GM12878 (cell line): ENCODE measurements at regions not wholly inside any gene's neighbourhood (a gene's known extent, or its start where the extent isn't known, plus 50 kb on each side); places are given as distances from the start of the nearest gene placed in this dataset.

Source experiments
- EED ChIP-seq: sonication (generic); IDR thresholded peaks from 2 replicates; pipeline ENCODE4 v1.6.1; 2016; ENCODE audit warnings: antibody characterized with exemption, low read depth
- FOXK2 ChIP-seq: fragments of 450-650 bp; IDR thresholded peaks from 2 replicates; pipeline ENCODE4 v1.6.1; 2017; ENCODE audit warnings: mild to moderate bottlenecking, moderate library complexity
- KDM1A ChIP-seq: fragments of 200-600 bp; sonication (generic); IDR thresholded peaks from 2 replicates; pipeline ENCODE4 v1.6.1; 2016; ENCODE audit warnings: borderline replicate concordance
- POLR2AphosphoS5 ChIP-seq: IDR thresholded peaks from 2 replicates; pipeline ENCODE4 v1.6.1; 2011; ENCODE audit warnings: mild to moderate bottlenecking, low read length, inconsistent platforms
- RAD51 ChIP-seq: fragments of 450-650 bp; IDR thresholded peaks from 2 replicates; pipeline ENCODE4 v1.6.1; 2016; ENCODE audit warnings: moderate library complexity, mild to moderate bottlenecking, inconsistent platforms
- TF ChIP-seq, protein P1 (sequence below), 3 experiments: IDR thresholded peaks in 2 of 3; conservative IDR thresholded peaks in 1 of 3; 2 replicates each; pipeline ENCODE4 v1.5.1; 2011; ENCODE audit warnings: low read depth in 3 of 3, low read length in 3 of 3, mild to moderate bottlenecking in 3 of 3, control low read depth in 2 of 3, moderate library complexity in 2 of 3, inconsistent platforms in 1 of 3, mixed read lengths in 1 of 3; ENCODE audit not compliant: control insufficient read depth in 2 of 3, insufficient read depth in 1 of 3; ENCODE audit errors: extremely low read depth in 1 of 3

GRCh38 chr21:34242973-34243372, 120.8 kb upstream of the KCNE2 start:
- TF ChIP-seq EED: no peak
- TF ChIP-seq FOXK2: no peak
- TF ChIP-seq RAD51: no peak
- no peak for TF ChIP-seq POLR2AphosphoS5
- TF ChIP-seq, protein P1, sequence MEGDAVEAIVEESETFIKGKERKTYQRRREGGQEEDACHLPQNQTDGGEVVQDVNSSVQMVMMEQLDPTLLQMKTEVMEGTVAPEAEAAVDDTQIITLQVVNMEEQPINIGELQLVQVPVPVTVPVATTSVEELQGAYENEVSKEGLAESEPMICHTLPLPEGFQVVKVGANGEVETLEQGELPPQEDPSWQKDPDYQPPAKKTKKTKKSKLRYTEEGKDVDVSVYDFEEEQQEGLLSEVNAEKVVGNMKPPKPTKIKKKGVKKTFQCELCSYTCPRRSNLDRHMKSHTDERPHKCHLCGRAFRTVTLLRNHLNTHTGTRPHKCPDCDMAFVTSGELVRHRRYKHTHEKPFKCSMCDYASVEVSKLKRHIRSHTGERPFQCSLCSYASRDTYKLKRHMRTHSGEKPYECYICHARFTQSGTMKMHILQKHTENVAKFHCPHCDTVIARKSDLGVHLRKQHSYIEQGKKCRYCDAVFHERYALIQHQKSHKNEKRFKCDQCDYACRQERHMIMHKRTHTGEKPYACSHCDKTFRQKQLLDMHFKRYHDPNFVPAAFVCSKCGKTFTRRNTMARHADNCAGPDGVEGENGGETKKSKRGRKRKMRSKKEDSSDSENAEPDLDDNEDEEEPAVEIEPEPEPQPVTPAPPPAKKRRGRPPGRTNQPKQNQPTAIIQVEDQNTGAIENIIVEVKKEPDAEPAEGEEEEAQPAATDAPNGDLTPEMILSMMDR (IDR thresholded peaks at IDR 0.05 in 2 of 3, conservative IDR thresholded peaks at IDR 0.05 in 1 of 3; ENCODE audit: control insufficient read depth in 2 of 3, extremely low read depth in 1 of 3, insufficient read depth in 1 of 3, low read depth in 3 of 3, low read length in 3 of 3): no peak
- no peak for TF ChIP-seq KDM1A
